GM12874 (cell line): ENCODE measurements at regions not wholly inside any gene's neighbourhood (a gene's known extent, or its start where the extent isn't known, plus 50 kb on each side); places are given as distances from the start of the nearest gene placed in this dataset.

Source experiments
- CTCF ChIP-seq: IDR thresholded peaks from 2 replicates; pipeline ENCODE4 v1.5.1; 2011; ENCODE audit warnings: low read depth, mild to moderate bottlenecking, control low read depth, low read length, moderate library complexity; ENCODE audit not compliant: insufficient read depth

- no peak for TF ChIP-seq CTCF
Measured at GRCh38 chr18:25825979-25826776, 264.2 kb downstream of the SS18 start.

GRCh38 chr18:25825056-25825455 lies 265.4 kb downstream of the SS18 start:
- TF ChIP-seq CTCF = no peak

GRCh38 chr18:25819746-25820363 lies 270.6 kb downstream of the SS18 start:
- no peak for TF ChIP-seq CTCF

- no peak for TF ChIP-seq CTCF
Measured at GRCh38 chr18:25818505-25818904, 271.9 kb downstream of the SS18 start.

- no peak for TF ChIP-seq CTCF
Measured at GRCh38 chr18:25817546-25818237, 272.7 kb downstream of the SS18 start.

GRCh38 chr18:25815659-25816058 lies 274.8 kb downstream of the SS18 start:
- TF ChIP-seq CTCF = no peak

GRCh38 chr18:25814841-25815458 lies 275.5 kb downstream of the SS18 start:
- no peak for TF ChIP-seq CTCF
